Activated naive CD8-positive, alpha-beta T cell (primary cell): ENCODE measurements at regions not wholly inside any gene's neighbourhood (a gene's known extent, or its start where the extent isn't known, plus 50 kb on each side); places are given as distances from the start of the nearest gene placed in this dataset.

Experiments used
- H3K27ac Mint-ChIP-seq: one replicate; pipeline ENCODE4 v1.8.0; 2021; ENCODE audit warnings: mixed read lengths
- H3K27me3 Mint-ChIP-seq: one replicate; pipeline ENCODE4 v1.8.0; 2021; ENCODE audit warnings: mixed read lengths
- H3K36me3 Mint-ChIP-seq: one replicate; pipeline ENCODE4 v1.8.0; 2021; ENCODE audit warnings: mixed read lengths
- H3K4me1 Mint-ChIP-seq: one replicate; pipeline ENCODE4 v1.8.0; 2021; ENCODE audit warnings: low read depth, mixed read lengths
- H3K4me3 Mint-ChIP-seq: one replicate; pipeline ENCODE4 v1.8.0; 2021; ENCODE audit warnings: mild to moderate bottlenecking, mixed read lengths
- H3K9me3 Mint-ChIP-seq: one replicate; pipeline ENCODE4 v1.8.0; 2021; ENCODE audit warnings: low read depth, mixed read lengths

- peaks cover 27% of the 10 kb centered on the region for H3K4me1 Mint-ChIP-seq
- H3K27ac Mint-ChIP-seq = no peak overlapping the region
- H3K9me3 Mint-ChIP-seq = no peaks in the 10 kb centered on the region
- H3K27me3 Mint-ChIP-seq = no peaks in the 10 kb centered on the region
- no peaks in the 10 kb centered on the region for H3K36me3 Mint-ChIP-seq
- no peak overlapping the region for H3K4me3 Mint-ChIP-seq
Observed at GRCh38 chr3:107958146-107958545, 132.7 kb downstream of the CD47 start.

- Mint-ChIP-seq H3K4me3 (no peak overlapping the region), H3K27me3 (no peaks in the 10 kb centered on the region), H3K9me3 (no peaks in the 10 kb centered on the region), H3K27ac (peak overlapping the region; percentile 65), H3K36me3 (no peaks in the 10 kb centered on the region), H3K4me1 (peaks cover 30% of the 10 kb centered on the region)
Observed at GRCh38 chr3:107956991-107957900, 133.6 kb downstream of the CD47 start.

- no peaks in the 10 kb centered on the region for H3K27me3 Mint-ChIP-seq
- no peaks in the 10 kb centered on the region for H3K36me3 Mint-ChIP-seq
- H3K4me3 Mint-ChIP-seq = no peak overlapping the region
- H3K9me3 Mint-ChIP-seq = peaks cover 3% of the 10 kb centered on the region
- H3K4me1 Mint-ChIP-seq = peaks cover 30% of the 10 kb centered on the region
- H3K27ac Mint-ChIP-seq = no peak overlapping the region
Observed at GRCh38 chr3:107954845-107955244, 136.0 kb downstream of the CD47 start.

- H3K4me3 Mint-ChIP-seq = no peak overlapping the region
- H3K9me3 Mint-ChIP-seq = peaks cover 3% of the 10 kb centered on the region
- H3K27me3 Mint-ChIP-seq = no peaks in the 10 kb centered on the region
- no peak overlapping the region for H3K27ac Mint-ChIP-seq
- H3K36me3 Mint-ChIP-seq = no peaks in the 10 kb centered on the region
- peaks cover 30% of the 10 kb centered on the region for H3K4me1 Mint-ChIP-seq
Observed at GRCh38 chr3:107953722-107954121, 137.1 kb downstream of the CD47 start.

- Mint-ChIP-seq H3K9me3 (peaks cover 3% of the 10 kb centered on the region), H3K27ac (no peak overlapping the region), H3K4me3 (no peak overlapping the region), H3K4me1 (peaks cover 24% of the 10 kb centered on the region), H3K27me3 (no peaks in the 10 kb centered on the region), H3K36me3 (no peaks in the 10 kb centered on the region)
Observed at GRCh38 chr3:107951126-107951525, 139.7 kb downstream of the CD47 start.

- no peaks in the 10 kb centered on the region for H3K36me3 Mint-ChIP-seq
- H3K27me3 Mint-ChIP-seq = no peaks in the 10 kb centered on the region
- no peak overlapping the region for H3K27ac Mint-ChIP-seq
- no peak overlapping the region for H3K4me3 Mint-ChIP-seq
- H3K9me3 Mint-ChIP-seq = peaks cover 3% of the 10 kb centered on the region
- H3K4me1 Mint-ChIP-seq = peaks cover 23% of the 10 kb centered on the region
Observed at GRCh38 chr3:107950417-107950816, 140.4 kb downstream of the CD47 start.

GRCh38 chr3:107949394-107949970 is 141.3 kb downstream of the CD47 start:
- no peak overlapping the region for H3K4me3 Mint-ChIP-seq
- H3K27ac Mint-ChIP-seq = no peak overlapping the region
- no peaks in the 10 kb centered on the region for H3K36me3 Mint-ChIP-seq
- H3K27me3 Mint-ChIP-seq = no peaks in the 10 kb centered on the region
- peaks cover 3% of the 10 kb centered on the region for H3K9me3 Mint-ChIP-seq
- peaks cover 13% of the 10 kb centered on the region for H3K4me1 Mint-ChIP-seq

GRCh38 chr3:107947203-107947602 is 143.6 kb downstream of the CD47 start:
- Mint-ChIP-seq H3K27ac (no peak overlapping the region), H3K9me3 (peaks cover 3% of the 10 kb centered on the region), H3K4me1 (peaks cover 17% of the 10 kb centered on the region), H3K27me3 (no peaks in the 10 kb centered on the region), H3K4me3 (no peak overlapping the region), H3K36me3 (no peaks in the 10 kb centered on the region)

- Mint-ChIP-seq H3K4me3 (no peak overlapping the region), H3K9me3 (no peaks in the 10 kb centered on the region), H3K27me3 (no peaks in the 10 kb centered on the region), H3K36me3 (no peaks in the 10 kb centered on the region), H3K27ac (no peak overlapping the region), H3K4me1 (peaks cover 22% of the 10 kb centered on the region)
Observed at GRCh38 chr3:107946700-107947099, 144.1 kb downstream of the CD47 start.

- Mint-ChIP-seq H3K36me3 (no peaks in the 10 kb centered on the region), H3K4me1 (peaks cover 26% of the 10 kb centered on the region), H3K27ac (no peak overlapping the region), H3K27me3 (no peaks in the 10 kb centered on the region), H3K9me3 (no peaks in the 10 kb centered on the region), H3K4me3 (no peak overlapping the region)
Observed at GRCh38 chr3:107945417-107946094, 145.3 kb downstream of the CD47 start.

GRCh38 chr3:107943786-107944523 is 146.9 kb downstream of the CD47 start:
- H3K4me1 Mint-ChIP-seq = peaks cover 26% of the 10 kb centered on the region
- H3K27me3 Mint-ChIP-seq = no peaks in the 10 kb centered on the region
- no peaks in the 10 kb centered on the region for H3K9me3 Mint-ChIP-seq
- peak overlapping the region; percentile 36 for H3K27ac Mint-ChIP-seq
- no peaks in the 10 kb centered on the region for H3K36me3 Mint-ChIP-seq
- H3K4me3 Mint-ChIP-seq = no peak overlapping the region

GRCh38 chr3:107942951-107943749 is 147.7 kb downstream of the CD47 start:
- Mint-ChIP-seq H3K36me3 (no peaks in the 10 kb centered on the region), H3K4me1 (peaks cover 26% of the 10 kb centered on the region), H3K27me3 (no peaks in the 10 kb centered on the region), H3K4me3 (no peak overlapping the region), H3K27ac (peak overlapping the region; percentile 62), H3K9me3 (no peaks in the 10 kb centered on the region)

- Mint-ChIP-seq H3K4me1 (peaks cover 28% of the 10 kb centered on the region), H3K36me3 (no peaks in the 10 kb centered on the region), H3K9me3 (no peaks in the 10 kb centered on the region), H3K27ac (peak overlapping the region; percentile 62), H3K27me3 (no peaks in the 10 kb centered on the region), H3K4me3 (peak overlapping the region; percentile 21)
Observed at GRCh38 chr3:107942244-107942643, 148.6 kb downstream of the CD47 start.
